Caco-2 (cell line): ENCODE measurements at regions not wholly inside any gene's neighbourhood (a gene's known extent, or its start where the extent isn't known, plus 50 kb on each side); places are given as distances from the start of the nearest gene placed in this dataset.
"Not testable (repeated sequence)": the region's sequence is repeated elsewhere in the genome, so short reads cannot be mapped to it uniquely, and the experiment has no call there.

Experiments
- BruUV-seq: library from RNA; stranded (reverse); fragments of 400-500 nt; replicated peaks from 2 replicates; lab custom pipeline; 2021; lab: Mats Ljungman, UMichigan
- CTCF ChIA-PET: fragments of 300-600 bp; sonication (Branson Sonifier 250); formaldehyde crosslinking; loops from one replicate; lab custom pipeline; 2022; ENCODE audit warnings: antibody characterized with exemption; lab: Charles Lee
- POLR2A ChIA-PET: fragments of 300-600 bp; sonication (Branson Sonifier 250); formaldehyde crosslinking; loops from one replicate; lab custom pipeline; 2022; ENCODE audit warnings: antibody characterized with exemption; lab: Charles Lee
- DNase-seq, 2 experiments: peaks; one replicate each; pipeline versions ENCODE4 v3.0.0 to v3.0.0-alpha.2; 2020 to 2022
- H3K27me3 ChIP-seq: replicated peaks from 2 replicates; pipeline ENCODE4 v1.6.0; 2011; ENCODE audit warnings: low read length; ENCODE audit not compliant: control insufficient read depth, insufficient read depth
- H3K36me3 ChIP-seq: 2 replicates; pipeline ENCODE4 v1.5.1; 2011; ENCODE audit warnings: low read length; ENCODE audit not compliant: control insufficient read depth, insufficient read depth
- H3K4me1 ChIP-seq: fragments of 250-450 bp; sonication (Bioruptor Pico); 2 replicates; pipeline ENCODE4 v1.5.1; 2020; ENCODE audit warnings: mild to moderate bottlenecking
- H3K4me3 ChIP-seq: 2 replicates; pipeline ENCODE4 v1.5.1; 2011; ENCODE audit warnings: low read depth, mild to moderate bottlenecking, control low read depth, low read length
- H3K9me3 ChIP-seq: fragments of 250-450 bp; sonication (Bioruptor Pico); 2 replicates; pipeline ENCODE4 v1.5.1; 2020; ENCODE audit warnings: mild to moderate bottlenecking, moderate library complexity
- H3K27ac Mint-ChIP-seq: one replicate; pipeline ENCODE4 v1.8.0; 2022; ENCODE audit warnings: mixed read lengths; ENCODE audit not compliant: unreplicated experiment
- H3K27me3 Mint-ChIP-seq: one replicate; pipeline ENCODE4 v1.8.0; 2022; ENCODE audit warnings: mixed read lengths; ENCODE audit not compliant: insufficient read depth, unreplicated experiment
- H3K36me3 Mint-ChIP-seq: one replicate; pipeline ENCODE4 v1.8.0; 2022; ENCODE audit warnings: mild to moderate bottlenecking, mixed read lengths; ENCODE audit not compliant: insufficient read depth, unreplicated experiment
- H3K4me1 Mint-ChIP-seq: one replicate; pipeline ENCODE4 v1.8.0; 2022; ENCODE audit warnings: low read depth, mixed read lengths; ENCODE audit not compliant: unreplicated experiment
- H3K4me3 Mint-ChIP-seq: one replicate; pipeline ENCODE4 v1.8.0; 2022; ENCODE audit warnings: mild to moderate bottlenecking, moderate library complexity, mixed read lengths; ENCODE audit not compliant: unreplicated experiment
- H3K9me3 Mint-ChIP-seq: one replicate; pipeline ENCODE4 v1.8.0; 2022; ENCODE audit warnings: mixed read lengths; ENCODE audit not compliant: unreplicated experiment
- CTCF ChIP-seq, 2 experiments: fragments of 200-600 bp in 1 of 2; IDR thresholded peaks; 1 replicate in 1 of 2; 2 replicates in 1 of 2; pipeline versions ENCODE4 v1.5.1 to v1.8.0; 2011 to 2022; ENCODE audit warnings: antibody characterized with exemption in 1 of 2, control low read depth in 1 of 2, inconsistent platforms in 1 of 2, low read depth in 1 of 2, low read length in 1 of 2, mild to moderate bottlenecking in 1 of 2, moderate library complexity in 1 of 2; ENCODE audit not compliant: insufficient read depth in 1 of 2, severe bottlenecking in 1 of 2, unreplicated experiment in 1 of 2
- intact Hi-C: fragments of 100-400 bp; cut with micrococcal nuclease; formaldehyde crosslinking; loops from one replicate; pipeline ENCODE4 v1.10.0; 2022; ENCODE audit not compliant: unreplicated experiment

- no peaks in the 10 kb centered on the region for H3K27me3 Mint-ChIP-seq
- CTCF ChIA-PET = interaction anchor here (0.6 kb wide), 1 partner anchor 41 kb away, joined by 3 read pairs; no protein-coding TSS in a partner anchor
Observed at GRCh38 chr6:147693181-147693580, 184.7 kb downstream of the SAMD5 start.

GRCh38 chr6:147694556-147694955 lies 186.1 kb downstream of the SAMD5 start:
- BruUV-seq, H3K27ac Mint-ChIP-seq, CTCF ChIA-PET: not testable (repeated sequence)

More at GRCh38 chr6:147693181-147693580, 184.7 kb downstream of the SAMD5 start:
- Histone ChIP-seq H3K4me3 (no peak overlapping the region), H3K9me3 (no peaks in the 10 kb centered on the region), H3K36me3 (no peaks in the 10 kb centered on the region), H3K27me3 (no peaks in the 10 kb centered on the region), H3K4me1 (no peaks in the 10 kb centered on the region)
- DNase-seq = no peak
- POLR2A ChIA-PET = no interaction called here
- Mint-ChIP-seq H3K4me1 (peaks cover 7% of the 10 kb centered on the region), H3K9me3 (no peaks in the 10 kb centered on the region), H3K27ac (no peak overlapping the region), H3K36me3 (no peaks in the 10 kb centered on the region), H3K4me3 (no peak overlapping the region)
- no peak for TF ChIP-seq CTCF (IDR thresholded peaks at IDR 0.05; ENCODE audit: insufficient read depth in 1 of 2, low read depth in 1 of 2, low read length in 1 of 2, severe bottlenecking in 1 of 2, unreplicated experiment in 1 of 2)
- intact Hi-C loops = no loop called here
- no TSS peak for BruUV-seq

GRCh38 chr6:147695819-147696218 lies 187.3 kb downstream of the SAMD5 start:
- intact Hi-C loops = no loop called here
- POLR2A ChIA-PET = no interaction called here
- CTCF ChIA-PET = no interaction called here

More at GRCh38 chr6:147694556-147694955, 186.1 kb downstream of the SAMD5 start:
- H3K27me3 ChIP-seq, H3K36me3 Mint-ChIP-seq, H3K9me3 Mint-ChIP-seq, H3K4me3 ChIP-seq, DNase-seq, H3K9me3 ChIP-seq, H3K27me3 Mint-ChIP-seq, POLR2A ChIA-PET, intact Hi-C loops, H3K4me1 ChIP-seq, H3K4me3 Mint-ChIP-seq, H3K36me3 ChIP-seq: not testable (repeated sequence)
- peaks cover 12% of the 10 kb centered on the region for H3K4me1 Mint-ChIP-seq

More at GRCh38 chr6:147695819-147696218, 187.3 kb downstream of the SAMD5 start:
- Mint-ChIP-seq H3K27me3 (no peaks in the 10 kb centered on the region), H3K27ac (no peak overlapping the region), H3K9me3 (no peaks in the 10 kb centered on the region), H3K4me3 (no peak overlapping the region), H3K4me1 (peaks cover 12% of the 10 kb centered on the region), H3K36me3 (no peaks in the 10 kb centered on the region)
- H3K27me3 ChIP-seq = no peaks in the 10 kb centered on the region
- H3K4me1 ChIP-seq = peaks cover 13% of the 10 kb centered on the region; the same call in 1 of the 2 replicates
- H3K9me3 ChIP-seq = no peaks in the 10 kb centered on the region
- DNase-seq = no peak
- no TSS peak for BruUV-seq
- no peak for TF ChIP-seq CTCF (IDR thresholded peaks at IDR 0.05; ENCODE audit: insufficient read depth in 1 of 2, low read depth in 1 of 2, low read length in 1 of 2, severe bottlenecking in 1 of 2, unreplicated experiment in 1 of 2)
- H3K36me3 ChIP-seq = no peaks in the 10 kb centered on the region
- H3K4me3 ChIP-seq = no peak overlapping the region
